ENCODE measurements at regions not wholly inside any gene's neighbourhood (a gene's known extent, or its start where the extent isn't known, plus 50 kb on each side); places are given as distances from the start of the nearest gene placed in this dataset.

DNA sequence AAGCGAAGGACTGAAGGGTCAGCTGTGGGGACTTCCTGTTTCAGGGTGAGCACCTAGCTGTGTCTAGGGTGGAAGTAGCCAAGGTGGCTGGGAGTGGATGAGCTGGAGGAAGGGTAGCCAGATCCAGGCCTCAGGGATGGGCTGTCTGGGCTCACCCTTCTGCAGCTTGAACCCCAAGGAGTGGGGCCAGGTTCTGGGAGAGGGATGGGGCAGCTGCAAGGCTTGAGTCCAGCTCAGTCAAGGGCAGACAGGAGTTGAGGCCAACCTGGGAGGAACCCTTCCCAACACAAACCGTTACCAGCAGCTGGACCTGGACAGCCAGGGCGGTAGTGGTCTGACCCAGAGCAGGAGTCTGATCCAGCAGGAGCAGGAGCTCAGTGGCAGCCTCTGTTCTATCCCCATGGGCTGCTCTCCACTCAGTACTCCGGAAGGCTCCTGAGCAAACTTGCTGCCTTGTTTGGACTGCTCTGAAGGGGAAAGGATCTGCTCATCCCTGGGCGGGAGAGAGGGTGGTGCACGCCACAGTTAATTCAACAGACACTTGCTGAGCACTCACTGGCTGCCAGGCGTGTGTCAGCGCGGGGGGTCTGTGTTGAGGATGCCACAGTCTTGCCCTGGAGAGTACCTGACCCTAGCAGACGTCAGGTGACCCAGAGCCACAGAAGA is 53.8 kb upstream of the THY1 start:
- TF ChIP-seq, protein P1, sequence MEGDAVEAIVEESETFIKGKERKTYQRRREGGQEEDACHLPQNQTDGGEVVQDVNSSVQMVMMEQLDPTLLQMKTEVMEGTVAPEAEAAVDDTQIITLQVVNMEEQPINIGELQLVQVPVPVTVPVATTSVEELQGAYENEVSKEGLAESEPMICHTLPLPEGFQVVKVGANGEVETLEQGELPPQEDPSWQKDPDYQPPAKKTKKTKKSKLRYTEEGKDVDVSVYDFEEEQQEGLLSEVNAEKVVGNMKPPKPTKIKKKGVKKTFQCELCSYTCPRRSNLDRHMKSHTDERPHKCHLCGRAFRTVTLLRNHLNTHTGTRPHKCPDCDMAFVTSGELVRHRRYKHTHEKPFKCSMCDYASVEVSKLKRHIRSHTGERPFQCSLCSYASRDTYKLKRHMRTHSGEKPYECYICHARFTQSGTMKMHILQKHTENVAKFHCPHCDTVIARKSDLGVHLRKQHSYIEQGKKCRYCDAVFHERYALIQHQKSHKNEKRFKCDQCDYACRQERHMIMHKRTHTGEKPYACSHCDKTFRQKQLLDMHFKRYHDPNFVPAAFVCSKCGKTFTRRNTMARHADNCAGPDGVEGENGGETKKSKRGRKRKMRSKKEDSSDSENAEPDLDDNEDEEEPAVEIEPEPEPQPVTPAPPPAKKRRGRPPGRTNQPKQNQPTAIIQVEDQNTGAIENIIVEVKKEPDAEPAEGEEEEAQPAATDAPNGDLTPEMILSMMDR (IDR thresholded peaks at IDR 0.05) = no peak
- no peak for TF ChIP-seq POLR2A (IDR thresholded peaks at IDR 0.05)
